Kidney (tissue), 13 donors: ENCODE measurements at regions not wholly inside any gene's neighbourhood (a gene's known extent, or its start where the extent isn't known, plus 50 kb on each side); places are given as distances from the start of the nearest gene placed in this dataset.

Source experiments
- DNase-seq, 5 donors: peaks; one replicate each; pipeline ENCODE4 v3.0.0-alpha.2; 2013 to 2020
- FAIRE-seq: peaks from 2 replicates; lab custom pipeline; 2012; peaks lifted over from hg19 to GRCh38; lab: Jason Lieb, UNC
- H3K27ac ChIP-seq, 2 donors: one replicate each; pipeline ENCODE4 v1.7.0; 2013; ENCODE audit warnings: low read depth in 2 of 2, low read length in 2 of 2, inconsistent platforms in 1 of 2
- H3K27me3 ChIP-seq: one replicate; pipeline ENCODE4 v1.7.1; 2013; ENCODE audit warnings: low read length, inconsistent platforms; ENCODE audit not compliant: control insufficient read depth, insufficient read depth
- H3K36me3 ChIP-seq, 3 donors: one replicate each; pipeline versions ENCODE4 v1.7.0 to v1.7.1; 2013; ENCODE audit warnings: low read length in 3 of 3, control low read depth in 1 of 3, inconsistent platforms in 1 of 3; ENCODE audit not compliant: insufficient read depth in 3 of 3, control insufficient read depth in 2 of 3
- H3K4me1 ChIP-seq, 3 donors: one replicate each; pipeline versions ENCODE4 v1.7.0 to v1.7.1; 2013; ENCODE audit warnings: low read length in 3 of 3, inconsistent platforms in 1 of 3, low read depth in 1 of 3; ENCODE audit not compliant: control insufficient read depth in 2 of 3, insufficient read depth in 2 of 3
- H3K4me3 ChIP-seq, 3 donors: one replicate each; pipeline versions ENCODE4 v1.7.0 to v1.8.1; 2013; ENCODE audit warnings: low read length in 3 of 3, control low read depth in 1 of 3, inconsistent platforms in 1 of 3
- H3K9ac ChIP-seq, 3 donors: one replicate each; pipeline versions ENCODE4 v1.7.0 to v1.7.1; 2013; ENCODE audit warnings: low read length in 3 of 3, control low read depth in 1 of 3, inconsistent platforms in 1 of 3
- H3K9me3 ChIP-seq, 3 donors: one replicate each; pipeline versions ENCODE4 v1.7.0 to v1.7.1; 2013; ENCODE audit warnings: low read length in 3 of 3, control low read depth in 1 of 3, inconsistent platforms in 1 of 3; ENCODE audit not compliant: control insufficient read depth in 2 of 3, insufficient read depth in 1 of 3
- intact Hi-C: fragments of 100-400 bp; cut with DNase I; formaldehyde crosslinking; loops from one replicate; pipeline ENCODE4 v1.11.1; 2022
- TF ChIP-seq, protein P1 (sequence below): IDR thresholded peaks from 3 replicates; pipeline ENCODE4 v1.5.1; 2012; ENCODE audit warnings: mild to moderate bottlenecking, moderate library complexity, borderline replicate concordance; ENCODE audit not compliant: insufficient read depth; ENCODE audit errors: extremely low read depth
- donor health status: control.
- donor health status: control.
- donor health status: control.
- donor health status: control.
- donor health status: control.
- donor health status: DM: yes; HTN: yes; CAD: no.
- donor health status: Normal renal cell carcinoma (clear cell type).

DNA sequence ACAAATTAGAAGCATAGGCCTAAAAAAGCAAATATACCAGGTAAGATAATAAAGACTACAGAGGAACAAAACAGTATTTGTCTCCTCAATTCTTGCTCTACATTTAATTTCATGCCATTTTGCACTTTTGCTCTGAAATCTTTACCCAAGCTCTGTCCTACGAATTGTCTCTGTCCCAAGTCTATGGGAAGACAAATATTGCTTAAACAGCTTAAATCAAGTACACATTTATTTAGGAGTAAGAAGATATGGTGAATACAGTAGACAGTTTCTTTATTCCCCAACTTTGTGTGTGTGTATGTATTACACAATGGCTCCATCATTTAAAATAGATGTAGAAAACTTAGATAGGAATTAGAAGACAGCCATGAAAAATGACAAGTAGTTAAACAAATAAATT, 163.5 kb upstream of the POU5F2 start:
- H3K4me3 ChIP-seq: no peak overlapping the region
- H3K9ac ChIP-seq: no peak overlapping the region
- H3K27ac ChIP-seq: no peak overlapping the region
- H3K4me1 ChIP-seq: peaks cover 0 to 4% (median 0%) of the 10 kb centered on the region in 3 donors
- TF ChIP-seq, protein P1, sequence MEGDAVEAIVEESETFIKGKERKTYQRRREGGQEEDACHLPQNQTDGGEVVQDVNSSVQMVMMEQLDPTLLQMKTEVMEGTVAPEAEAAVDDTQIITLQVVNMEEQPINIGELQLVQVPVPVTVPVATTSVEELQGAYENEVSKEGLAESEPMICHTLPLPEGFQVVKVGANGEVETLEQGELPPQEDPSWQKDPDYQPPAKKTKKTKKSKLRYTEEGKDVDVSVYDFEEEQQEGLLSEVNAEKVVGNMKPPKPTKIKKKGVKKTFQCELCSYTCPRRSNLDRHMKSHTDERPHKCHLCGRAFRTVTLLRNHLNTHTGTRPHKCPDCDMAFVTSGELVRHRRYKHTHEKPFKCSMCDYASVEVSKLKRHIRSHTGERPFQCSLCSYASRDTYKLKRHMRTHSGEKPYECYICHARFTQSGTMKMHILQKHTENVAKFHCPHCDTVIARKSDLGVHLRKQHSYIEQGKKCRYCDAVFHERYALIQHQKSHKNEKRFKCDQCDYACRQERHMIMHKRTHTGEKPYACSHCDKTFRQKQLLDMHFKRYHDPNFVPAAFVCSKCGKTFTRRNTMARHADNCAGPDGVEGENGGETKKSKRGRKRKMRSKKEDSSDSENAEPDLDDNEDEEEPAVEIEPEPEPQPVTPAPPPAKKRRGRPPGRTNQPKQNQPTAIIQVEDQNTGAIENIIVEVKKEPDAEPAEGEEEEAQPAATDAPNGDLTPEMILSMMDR: no peak
- FAIRE-seq (no peak), DNase-seq (no peak)
- H3K9me3 ChIP-seq: no peaks in the 10 kb centered on the region
- H3K36me3 ChIP-seq: no peaks in the 10 kb centered on the region
- H3K27me3 ChIP-seq: no peaks in the 10 kb centered on the region
- intact Hi-C loops: no loop called here

DNA sequence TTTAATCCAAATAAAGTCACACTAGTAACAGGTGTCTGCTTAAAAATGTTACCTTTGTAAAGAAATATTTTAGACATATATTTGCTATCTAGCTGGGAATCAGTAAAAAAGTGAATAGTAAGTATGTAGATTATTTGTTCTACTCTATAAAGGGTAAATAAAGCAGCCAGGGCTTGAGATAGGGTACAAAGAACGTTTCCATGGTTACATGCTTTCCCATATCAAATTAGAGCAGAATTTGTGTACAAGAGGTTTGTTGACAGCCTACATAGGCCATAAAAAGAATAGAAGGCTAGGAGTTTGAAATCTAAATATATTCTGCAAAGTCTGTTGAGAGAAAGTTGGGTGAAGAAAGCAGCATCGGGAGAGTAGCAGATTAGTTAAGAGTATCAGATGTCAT, 160.9 kb upstream of the POU5F2 start:
- TF ChIP-seq, protein P1: no peak
- no peak for FAIRE-seq
- intact Hi-C loops: no loop called here
- Histone ChIP-seq H3K4me3 (no peak overlapping the region), H3K27ac (no peak overlapping the region), H3K9me3 (no peaks in the 10 kb centered on the region), H3K4me1 (peaks cover 0 to 4% (median 0%) of the 10 kb centered on the region in 3 donors), H3K27me3 (no peaks in the 10 kb centered on the region), H3K36me3 (no peaks in the 10 kb centered on the region), H3K9ac (no peak overlapping the region)
- DNase-seq: no peak

DNA sequence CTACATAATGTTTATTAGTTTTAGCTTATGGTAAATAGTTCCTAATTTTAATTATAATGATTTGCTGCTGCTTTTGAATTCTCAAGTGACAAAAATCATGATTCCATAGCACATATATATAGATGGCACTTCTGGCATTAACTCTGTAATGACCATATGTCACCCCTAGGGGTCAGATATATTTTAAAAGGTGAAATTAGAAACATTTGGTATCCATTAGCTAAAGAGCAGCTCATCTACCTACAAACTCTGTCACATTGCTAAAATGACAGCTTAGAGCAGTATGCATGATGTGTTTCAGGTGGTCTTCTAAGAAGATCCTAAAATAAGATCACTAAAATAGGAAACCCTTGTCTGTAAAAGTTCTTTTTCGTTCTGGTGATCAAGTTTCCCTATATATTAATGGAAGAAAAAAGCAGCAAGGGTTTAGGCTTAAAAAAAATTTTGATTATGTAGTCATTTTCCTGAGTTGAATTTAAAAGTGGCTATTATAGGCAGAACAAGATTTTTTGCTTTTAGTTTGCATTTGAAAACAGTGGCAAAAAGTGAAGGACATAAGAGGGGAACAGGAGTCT, 157.7 kb upstream of the POU5F2 start:
- intact Hi-C loops: no loop called here
- Histone ChIP-seq H3K4me1 (peaks cover 0 to 4% (median 0%) of the 10 kb centered on the region in 3 donors), H3K27ac (no peak overlapping the region), H3K27me3 (no peaks in the 10 kb centered on the region), H3K4me3 (no peak overlapping the region), H3K36me3 (no peaks in the 10 kb centered on the region), H3K9ac (no peak overlapping the region), H3K9me3 (no peaks in the 10 kb centered on the region)
- FAIRE-seq: no peak
- no peak for DNase-seq
- TF ChIP-seq, protein P1: no peak
